ENCODE measurements at regions not wholly inside any gene's neighbourhood (a gene's known extent, or its start where the extent isn't known, plus 50 kb on each side); places are given as distances from the start of the nearest gene placed in this dataset.

- in situ Hi-C loops (cut with HindIII; ENCODE audit: low pct_ligation_motif_present, low sequenced_read_pairs) = no loop called here
- Histone ChIP-seq H3K36me3 (replicated peaks) (no peaks in the 10 kb centered on the region), H3K4me3 (ENCODE audit: low read depth, low read length) (no peak overlapping the region), H3K27me3 (replicated peaks) (no peaks in the 10 kb centered on the region), H3K27ac (no peak overlapping the region)
- peak; percentile 83 for TF ChIP-seq CTCF (IDR thresholded peaks at IDR 0.05; ENCODE audit: low read depth, low read length, missing control alignments)
- DNase-seq = no peak
Measured at GRCh38 chr9:16257604-16258003, 612.9 kb downstream of the BNC2 start.

GRCh38 chr9:16258191-16258590 is 612.3 kb downstream of the BNC2 start:
- in situ Hi-C loops (cut with HindIII; ENCODE audit: low pct_ligation_motif_present, low sequenced_read_pairs) = no loop called here
- no peak overlapping the region for H3K27ac ChIP-seq
- no peak for DNase-seq
- H3K36me3 ChIP-seq (replicated peaks) = no peaks in the 10 kb centered on the region
- H3K27me3 ChIP-seq (replicated peaks) = no peaks in the 10 kb centered on the region
- no peak overlapping the region for H3K4me3 ChIP-seq (ENCODE audit: low read depth, low read length)
- TF ChIP-seq CTCF (IDR thresholded peaks at IDR 0.05; ENCODE audit: low read depth, low read length, missing control alignments) = no peak

GRCh38 chr9:16258708-16259107 is 611.8 kb downstream of the BNC2 start:
- Histone ChIP-seq H3K36me3 (replicated peaks) (no peaks in the 10 kb centered on the region), H3K27ac (no peak overlapping the region), H3K27me3 (replicated peaks) (no peaks in the 10 kb centered on the region), H3K4me3 (ENCODE audit: low read depth, low read length) (no peak overlapping the region)
- no peak for DNase-seq
- in situ Hi-C loops (cut with HindIII; ENCODE audit: low pct_ligation_motif_present, low sequenced_read_pairs) = no loop called here
- no peak for TF ChIP-seq CTCF (IDR thresholded peaks at IDR 0.05; ENCODE audit: low read depth, low read length, missing control alignments)

GRCh38 chr9:16262477-16263261 is 607.8 kb downstream of the BNC2 start:
- H3K36me3 ChIP-seq (replicated peaks) = no peaks in the 10 kb centered on the region
- no peak for TF ChIP-seq CTCF (IDR thresholded peaks at IDR 0.05; ENCODE audit: low read depth, low read length, missing control alignments)
- H3K27ac ChIP-seq = no peak overlapping the region
- in situ Hi-C loops (cut with HindIII; ENCODE audit: low pct_ligation_motif_present, low sequenced_read_pairs) = no loop called here
- no peaks in the 10 kb centered on the region for H3K27me3 ChIP-seq (replicated peaks)
- no peak overlapping the region for H3K4me3 ChIP-seq (ENCODE audit: low read depth, low read length)
- no peak for DNase-seq

- no peaks in the 10 kb centered on the region for H3K27me3 ChIP-seq (replicated peaks)
- in situ Hi-C loops (cut with HindIII; ENCODE audit: low pct_ligation_motif_present, low sequenced_read_pairs) = no loop called here
- TF ChIP-seq CTCF (IDR thresholded peaks at IDR 0.05; ENCODE audit: low read depth, low read length, missing control alignments) = no peak
Measured at GRCh38 chr9:16265688-16266087, 604.8 kb downstream of the BNC2 start.

More at GRCh38 chr9:16265688-16266087, 604.8 kb downstream of the BNC2 start:
- Histone ChIP-seq H3K27ac (no peak overlapping the region), H3K36me3 (replicated peaks) (no peaks in the 10 kb centered on the region), H3K4me3 (ENCODE audit: low read depth, low read length) (no peak overlapping the region)
- DNase-seq = no peak
